Neural progenitor cell (in vitro differentiated cells): ENCODE measurements at regions not wholly inside any gene's neighbourhood (a gene's known extent, or its start where the extent isn't known, plus 50 kb on each side); places are given as distances from the start of the nearest gene placed in this dataset.

Experiments used
- DNase-seq: peaks from one replicate; pipeline ENCODE4 v3.0.0-alpha.2; 2016; ENCODE audit warnings: low spot score
- H2AFZ ChIP-seq: fragments of 200-600 bp; sonication (generic); replicated peaks from 2 replicates; pipeline ENCODE4 v1.6.1; 2016; ENCODE audit warnings: antibody characterized with exemption
- H3F3A ChIP-seq: fragments of 200-600 bp; sonication (generic); 2 replicates; pipeline ENCODE4 v1.6.1; 2016; ENCODE audit warnings: antibody characterized with exemption, low read depth
- H3K27ac ChIP-seq: fragments of 200-600 bp; sonication (generic); 2 replicates; pipeline ENCODE4 v1.5.1; 2016; ENCODE audit warnings: mild to moderate bottlenecking
- H3K27me3 ChIP-seq: fragments of 200-600 bp; sonication (generic); 2 replicates; pipeline ENCODE4 v1.6.1; 2016; ENCODE audit warnings: mild to moderate bottlenecking, moderate library complexity
- H3K36me3 ChIP-seq: fragments of 200-600 bp; sonication (generic); 2 replicates; pipeline ENCODE4 v1.5.1; 2016
- H3K4me1 ChIP-seq: fragments of 200-600 bp; sonication (generic); 2 replicates; pipeline ENCODE4 v1.6.1; 2016; ENCODE audit warnings: mixed run types
- H3K4me2 ChIP-seq: fragments of 200-600 bp; sonication (generic); 2 replicates; pipeline ENCODE4 v1.6.1; 2016
- H3K4me3 ChIP-seq: fragments of 200-600 bp; sonication (generic); 2 replicates; pipeline ENCODE4 v1.5.1; 2016
- H3K79me2 ChIP-seq: fragments of 200-600 bp; sonication (generic); 2 replicates; pipeline ENCODE4 v1.6.1; 2016; ENCODE audit warnings: low read depth
- H3K9ac ChIP-seq: fragments of 200-600 bp; sonication (generic); 2 replicates; pipeline ENCODE4 v1.6.1; 2016
- H3K9me3 ChIP-seq: fragments of 200-600 bp; sonication (generic); 2 replicates; pipeline ENCODE4 v1.5.1; 2016; ENCODE audit warnings: low read depth
- H4K20me1 ChIP-seq: fragments of 200-600 bp; sonication (generic); 2 replicates; pipeline ENCODE4 v1.6.1; 2016; ENCODE audit warnings: low read depth
- H3K27ac Mint-ChIP-seq: 3 replicates; pipeline ENCODE4 v1.8.0; 2021; ENCODE audit warnings: mixed read lengths
- H3K27me3 Mint-ChIP-seq: 2 replicates; pipeline ENCODE4 v1.8.0; 2022; ENCODE audit warnings: low read depth, mild to moderate bottlenecking, inconsistent platforms, moderate library complexity, mixed read lengths; ENCODE audit not compliant: insufficient read depth
- H3K36me3 Mint-ChIP-seq: 3 replicates; pipeline ENCODE4 v1.8.0; 2021; ENCODE audit warnings: mixed read lengths
- H3K4me1 Mint-ChIP-seq: 3 replicates; pipeline ENCODE4 v1.8.0; 2021; ENCODE audit warnings: mixed read lengths
- H3K4me3 Mint-ChIP-seq: 3 replicates; pipeline ENCODE4 v1.8.0; 2021; ENCODE audit warnings: mild to moderate bottlenecking, moderate library complexity, mixed read lengths
- H3K9me3 Mint-ChIP-seq: 3 replicates; pipeline ENCODE4 v1.8.0; 2020; ENCODE audit warnings: mixed read lengths
- EZH2 ChIP-seq: fragments of 200-600 bp; sonication (generic); IDR thresholded peaks from 2 replicates; pipeline ENCODE4 v1.6.1; 2017; ENCODE audit warnings: antibody characterized with exemption, mild to moderate bottlenecking, moderate library complexity
- EZH2phosphoT487 ChIP-seq: fragments of 200-600 bp; sonication (generic); IDR thresholded peaks from 2 replicates; pipeline ENCODE4 v1.6.1; 2017; ENCODE audit warnings: antibody characterized with exemption
- TF ChIP-seq, protein P1 (sequence below): fragments of 200-600 bp; sonication (generic); IDR thresholded peaks from 2 replicates; pipeline ENCODE4 v1.5.1; 2017; ENCODE audit warnings: antibody characterized with exemption, mild to moderate bottlenecking

DNA sequence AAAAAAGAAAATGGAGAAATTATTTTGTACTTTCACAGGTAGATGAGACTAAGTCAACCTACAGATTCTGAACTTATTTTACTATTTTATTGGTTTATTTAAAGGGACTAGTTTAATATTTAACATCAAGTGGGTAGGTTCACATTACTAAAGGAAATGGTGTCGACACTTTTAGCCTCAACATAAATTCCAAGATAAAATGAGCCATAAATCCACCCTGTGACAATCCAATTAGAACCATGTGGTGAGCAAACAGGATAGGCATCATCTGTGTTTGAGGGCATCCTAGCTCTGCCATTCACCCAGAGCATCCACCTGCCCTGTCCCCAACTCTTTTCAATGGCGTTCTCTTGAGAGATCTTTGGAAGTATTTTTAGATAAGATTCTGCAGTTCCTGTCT is 92.8 kb upstream of the PMFBP1 start:
- no peaks in the 10 kb centered on the region for H3K36me3 Mint-ChIP-seq
- H3K4me1 Mint-ChIP-seq: no peaks in the 10 kb centered on the region
- Histone ChIP-seq H3K79me2 (no peaks in the 10 kb centered on the region), H3K27ac (no peak overlapping the region), H3K27me3 (no peaks in the 10 kb centered on the region), H3K4me2 (no peak overlapping the region), H3K9me3 (no peaks in the 10 kb centered on the region), H2AFZ (no peak overlapping the region), H4K20me1 (no peaks in the 10 kb centered on the region), H3K36me3 (no peaks in the 10 kb centered on the region), H3F3A (no peaks in the 10 kb centered on the region), H3K4me3 (no peak overlapping the region), H3K9ac (no peak overlapping the region), H3K4me1 (no peaks in the 10 kb centered on the region)
- TF ChIP-seq EZH2 (no peak), EZH2phosphoT487 (no peak)
- TF ChIP-seq, protein P1, sequence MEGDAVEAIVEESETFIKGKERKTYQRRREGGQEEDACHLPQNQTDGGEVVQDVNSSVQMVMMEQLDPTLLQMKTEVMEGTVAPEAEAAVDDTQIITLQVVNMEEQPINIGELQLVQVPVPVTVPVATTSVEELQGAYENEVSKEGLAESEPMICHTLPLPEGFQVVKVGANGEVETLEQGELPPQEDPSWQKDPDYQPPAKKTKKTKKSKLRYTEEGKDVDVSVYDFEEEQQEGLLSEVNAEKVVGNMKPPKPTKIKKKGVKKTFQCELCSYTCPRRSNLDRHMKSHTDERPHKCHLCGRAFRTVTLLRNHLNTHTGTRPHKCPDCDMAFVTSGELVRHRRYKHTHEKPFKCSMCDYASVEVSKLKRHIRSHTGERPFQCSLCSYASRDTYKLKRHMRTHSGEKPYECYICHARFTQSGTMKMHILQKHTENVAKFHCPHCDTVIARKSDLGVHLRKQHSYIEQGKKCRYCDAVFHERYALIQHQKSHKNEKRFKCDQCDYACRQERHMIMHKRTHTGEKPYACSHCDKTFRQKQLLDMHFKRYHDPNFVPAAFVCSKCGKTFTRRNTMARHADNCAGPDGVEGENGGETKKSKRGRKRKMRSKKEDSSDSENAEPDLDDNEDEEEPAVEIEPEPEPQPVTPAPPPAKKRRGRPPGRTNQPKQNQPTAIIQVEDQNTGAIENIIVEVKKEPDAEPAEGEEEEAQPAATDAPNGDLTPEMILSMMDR: no peak
- no peak overlapping the region for H3K27ac Mint-ChIP-seq
- H3K9me3 Mint-ChIP-seq: no peaks in the 10 kb centered on the region
- H3K27me3 Mint-ChIP-seq: peaks cover 2% of the 10 kb centered on the region
- no peak overlapping the region for H3K4me3 Mint-ChIP-seq
- DNase-seq: no peak

- no peak overlapping the region for H3K9ac ChIP-seq
- DNase-seq: no peak
- TF ChIP-seq EZH2 (no peak), EZH2phosphoT487 (no peak)
- TF ChIP-seq, protein P1: no peak
- Mint-ChIP-seq H3K27me3 (peaks cover 7% of the 10 kb centered on the region), H3K9me3 (no peaks in the 10 kb centered on the region), H3K4me3 (no peak overlapping the region), H3K36me3 (no peaks in the 10 kb centered on the region), H3K4me1 (no peaks in the 10 kb centered on the region), H3K27ac (no peak overlapping the region)
- no peaks in the 10 kb centered on the region for H4K20me1 ChIP-seq
- H3F3A ChIP-seq: no peaks in the 10 kb centered on the region
- H3K9me3 ChIP-seq: no peaks in the 10 kb centered on the region
- no peak overlapping the region for H3K27ac ChIP-seq
- H2AFZ ChIP-seq: no peak overlapping the region
- no peaks in the 10 kb centered on the region for H3K4me1 ChIP-seq
- H3K79me2 ChIP-seq: no peaks in the 10 kb centered on the region
- H3K4me3 ChIP-seq: no peak overlapping the region
- no peaks in the 10 kb centered on the region for H3K27me3 ChIP-seq
- H3K36me3 ChIP-seq: no peaks in the 10 kb centered on the region
- no peak overlapping the region for H3K4me2 ChIP-seq
Observed at GRCh38 chr16:72262711-72263110, 90.8 kb upstream of the PMFBP1 start.

- no peaks in the 10 kb centered on the region for H3K9me3 ChIP-seq
- H3K27ac ChIP-seq: no peak overlapping the region
- no peak overlapping the region for H3K9ac ChIP-seq
- DNase-seq: no peak
- H3F3A ChIP-seq: no peaks in the 10 kb centered on the region
- TF ChIP-seq EZH2 (no peak), EZH2phosphoT487 (no peak)
- TF ChIP-seq, protein P1: no peak
- H3K4me1 ChIP-seq: peaks cover 14% of the 10 kb centered on the region
- no peaks in the 10 kb centered on the region for H3K79me2 ChIP-seq
- no peaks in the 10 kb centered on the region for H3K36me3 Mint-ChIP-seq
- H3K9me3 Mint-ChIP-seq: no peaks in the 10 kb centered on the region
- no peaks in the 10 kb centered on the region for H4K20me1 ChIP-seq
- H3K4me3 Mint-ChIP-seq: no peak overlapping the region
- no peaks in the 10 kb centered on the region for H3K36me3 ChIP-seq
- no peak overlapping the region for H3K4me2 ChIP-seq
- H3K4me3 ChIP-seq: no peak overlapping the region
- H3K27me3 ChIP-seq: no peaks in the 10 kb centered on the region
- peaks cover 6% of the 10 kb centered on the region for H3K27me3 Mint-ChIP-seq
- peaks cover 13% of the 10 kb centered on the region for H3K4me1 Mint-ChIP-seq
- H3K27ac Mint-ChIP-seq: no peak overlapping the region
- no peak overlapping the region for H2AFZ ChIP-seq
Observed at GRCh38 chr16:72261127-72261526, 89.2 kb upstream of the PMFBP1 start.
